IPS-15b (cell line): ENCODE measurements at regions not wholly inside any gene's neighbourhood (a gene's known extent, or its start where the extent isn't known, plus 50 kb on each side); places are given as distances from the start of the nearest gene placed in this dataset.

Experiments
- H3K27me3 ChIP-seq: one replicate; pipeline ENCODE4 v1.6.1; 2013; ENCODE audit warnings: low read length; ENCODE audit not compliant: control insufficient read depth, insufficient read depth
- H3K36me3 ChIP-seq: one replicate; pipeline ENCODE4 v1.6.1; 2013; ENCODE audit warnings: low read length; ENCODE audit not compliant: control insufficient read depth, insufficient read depth
- H3K4me1 ChIP-seq: one replicate; pipeline ENCODE4 v1.6.1; 2013; ENCODE audit warnings: mild to moderate bottlenecking, low read length; ENCODE audit not compliant: control insufficient read depth, insufficient read depth
- H3K4me3 ChIP-seq: one replicate; pipeline ENCODE4 v1.5.1; 2013; ENCODE audit warnings: low read depth, low read length
- H3K9ac ChIP-seq: one replicate; pipeline ENCODE4 v1.6.1; 2013; ENCODE audit warnings: low read depth, mild to moderate bottlenecking, low read length
- H3K9me3 ChIP-seq: one replicate; pipeline ENCODE4 v1.6.1; 2013; ENCODE audit warnings: mild to moderate bottlenecking, low read length; ENCODE audit not compliant: control insufficient read depth, insufficient read depth

- Histone ChIP-seq H3K9ac (no peak overlapping the region), H3K27me3 (no peaks in the 10 kb centered on the region), H3K4me1 (peaks cover 9% of the 10 kb centered on the region), H3K4me3 (no peak overlapping the region), H3K36me3 (no peaks in the 10 kb centered on the region), H3K9me3 (no peaks in the 10 kb centered on the region)
These were observed 1608.8 kb downstream of the GRIK2 start for GRCh38 chr6:103002282-103002681.

- H3K9ac ChIP-seq, result no peak overlapping the region
- no peaks in the 10 kb centered on the region for H3K36me3 ChIP-seq
- peaks cover 9% of the 10 kb centered on the region for H3K4me1 ChIP-seq
- H3K27me3 ChIP-seq, result no peaks in the 10 kb centered on the region
- no peak overlapping the region for H3K4me3 ChIP-seq
- H3K9me3 ChIP-seq, result no peaks in the 10 kb centered on the region
These were observed 1608.2 kb downstream of the GRIK2 start for GRCh38 chr6:103001724-103002123.

GRCh38 chr6:103000688-103001087, 1607.2 kb downstream of the GRIK2 start:
- peak overlapping the region; percentile 46 for H3K4me3 ChIP-seq
- H3K4me1 ChIP-seq, result peaks cover 9% of the 10 kb centered on the region
- no peaks in the 10 kb centered on the region for H3K36me3 ChIP-seq
- no peaks in the 10 kb centered on the region for H3K27me3 ChIP-seq
- peak overlapping the region; percentile 47 for H3K9ac ChIP-seq
- no peaks in the 10 kb centered on the region for H3K9me3 ChIP-seq

- no peaks in the 10 kb centered on the region for H3K9me3 ChIP-seq
- no peak overlapping the region for H3K9ac ChIP-seq
- no peak overlapping the region for H3K4me3 ChIP-seq
- H3K36me3 ChIP-seq, result no peaks in the 10 kb centered on the region
- peaks cover 1% of the 10 kb centered on the region for H3K4me1 ChIP-seq
- H3K27me3 ChIP-seq, result no peaks in the 10 kb centered on the region
These were observed 1602.0 kb downstream of the GRIK2 start for GRCh38 chr6:102995491-102995890.

- Histone ChIP-seq H3K9ac (no peak overlapping the region), H3K36me3 (no peaks in the 10 kb centered on the region), H3K27me3 (no peaks in the 10 kb centered on the region), H3K9me3 (no peaks in the 10 kb centered on the region), H3K4me1 (no peaks in the 10 kb centered on the region), H3K4me3 (no peak overlapping the region)
These were observed 1601.4 kb downstream of the GRIK2 start for GRCh38 chr6:102994866-102995265.

- H3K4me1 ChIP-seq, result no peaks in the 10 kb centered on the region
- H3K9me3 ChIP-seq, result no peaks in the 10 kb centered on the region
- no peak overlapping the region for H3K4me3 ChIP-seq
- no peaks in the 10 kb centered on the region for H3K36me3 ChIP-seq
- no peaks in the 10 kb centered on the region for H3K27me3 ChIP-seq
- no peak overlapping the region for H3K9ac ChIP-seq
These were observed 1592.6 kb downstream of the GRIK2 start for GRCh38 chr6:102986086-102986485.

GRCh38 chr6:102984357-102984756, 1590.8 kb downstream of the GRIK2 start:
- no peaks in the 10 kb centered on the region for H3K9me3 ChIP-seq
- H3K36me3 ChIP-seq, result no peaks in the 10 kb centered on the region
- no peak overlapping the region for H3K4me3 ChIP-seq
- H3K9ac ChIP-seq, result no peak overlapping the region
- H3K27me3 ChIP-seq, result no peaks in the 10 kb centered on the region
- no peaks in the 10 kb centered on the region for H3K4me1 ChIP-seq

GRCh38 chr6:102981490-102982015, 1588.0 kb downstream of the GRIK2 start:
- no peaks in the 10 kb centered on the region for H3K27me3 ChIP-seq
- no peak overlapping the region for H3K4me3 ChIP-seq
- H3K9ac ChIP-seq, result no peak overlapping the region
- H3K36me3 ChIP-seq, result no peaks in the 10 kb centered on the region
- no peaks in the 10 kb centered on the region for H3K9me3 ChIP-seq
- H3K4me1 ChIP-seq, result no peaks in the 10 kb centered on the region

- no peaks in the 10 kb centered on the region for H3K27me3 ChIP-seq
These were observed 1587.4 kb downstream of the GRIK2 start for GRCh38 chr6:102980951-102981350.

GRCh38 chr6:102961902-102962301, 1568.4 kb downstream of the GRIK2 start:
- no peaks in the 10 kb centered on the region for H3K4me1 ChIP-seq
- H3K9me3 ChIP-seq, result no peaks in the 10 kb centered on the region
- H3K9ac ChIP-seq, result no peak overlapping the region
- H3K27me3 ChIP-seq, result no peaks in the 10 kb centered on the region
- H3K4me3 ChIP-seq, result no peak overlapping the region
- no peaks in the 10 kb centered on the region for H3K36me3 ChIP-seq

More at GRCh38 chr6:102980951-102981350, 1587.4 kb downstream of the GRIK2 start:
- Histone ChIP-seq H3K4me1 (no peaks in the 10 kb centered on the region), H3K9me3 (no peaks in the 10 kb centered on the region), H3K4me3 (no peak overlapping the region), H3K9ac (no peak overlapping the region), H3K36me3 (no peaks in the 10 kb centered on the region)

- Histone ChIP-seq H3K9ac (no peak overlapping the region), H3K27me3 (no peaks in the 10 kb centered on the region), H3K36me3 (no peaks in the 10 kb centered on the region), H3K4me3 (no peak overlapping the region), H3K4me1 (no peaks in the 10 kb centered on the region), H3K9me3 (no peaks in the 10 kb centered on the region)
These were observed 1557.5 kb downstream of the GRIK2 start for GRCh38 chr6:102950967-102951366.

- Histone ChIP-seq H3K4me3 (no peak overlapping the region), H3K9ac (no peak overlapping the region), H3K4me1 (no peaks in the 10 kb centered on the region), H3K9me3 (no peaks in the 10 kb centered on the region), H3K27me3 (no peaks in the 10 kb centered on the region), H3K36me3 (no peaks in the 10 kb centered on the region)
These were observed 1551.0 kb downstream of the GRIK2 start for GRCh38 chr6:102944475-102944874.
